HG03025 (cell line): ENCODE measurements at regions not wholly inside any gene's neighbourhood (a gene's known extent, or its start where the extent isn't known, plus 50 kb on each side); places are given as distances from the start of the nearest gene placed in this dataset.

ENCODE experiments used
- ATAC-seq: cut with Tn5 transposase; IDR thresholded peaks from one replicate; pipeline ENCODE4 v1.9.1; 2021; ENCODE audit warnings: mild to moderate bottlenecking, moderate library complexity; ENCODE audit not compliant: unreplicated experiment, low FRiP score

GRCh38 chr18:57301573-57302559, 50.5 kb upstream of the ST8SIA3 start:
- no peak for ATAC-seq
